Activated CD4-positive, alpha-beta T cell treated with anti-CD3 and anti-CD28 coated beads, Interleukin-2, amount 50 U/mL, for 1 hour (primary cell): ENCODE measurements at regions not wholly inside any gene's neighbourhood (a gene's known extent, or its start where the extent isn't known, plus 50 kb on each side); places are given as distances from the start of the nearest gene placed in this dataset.
"Not testable (repeated sequence)": the region's sequence is repeated elsewhere in the genome, so short reads cannot be mapped to it uniquely, and the experiment has no call there.

Experiments
- DNase-seq: peaks from one replicate; pipeline ENCODE4 v3.0.0-alpha.2; 2020

DNA sequence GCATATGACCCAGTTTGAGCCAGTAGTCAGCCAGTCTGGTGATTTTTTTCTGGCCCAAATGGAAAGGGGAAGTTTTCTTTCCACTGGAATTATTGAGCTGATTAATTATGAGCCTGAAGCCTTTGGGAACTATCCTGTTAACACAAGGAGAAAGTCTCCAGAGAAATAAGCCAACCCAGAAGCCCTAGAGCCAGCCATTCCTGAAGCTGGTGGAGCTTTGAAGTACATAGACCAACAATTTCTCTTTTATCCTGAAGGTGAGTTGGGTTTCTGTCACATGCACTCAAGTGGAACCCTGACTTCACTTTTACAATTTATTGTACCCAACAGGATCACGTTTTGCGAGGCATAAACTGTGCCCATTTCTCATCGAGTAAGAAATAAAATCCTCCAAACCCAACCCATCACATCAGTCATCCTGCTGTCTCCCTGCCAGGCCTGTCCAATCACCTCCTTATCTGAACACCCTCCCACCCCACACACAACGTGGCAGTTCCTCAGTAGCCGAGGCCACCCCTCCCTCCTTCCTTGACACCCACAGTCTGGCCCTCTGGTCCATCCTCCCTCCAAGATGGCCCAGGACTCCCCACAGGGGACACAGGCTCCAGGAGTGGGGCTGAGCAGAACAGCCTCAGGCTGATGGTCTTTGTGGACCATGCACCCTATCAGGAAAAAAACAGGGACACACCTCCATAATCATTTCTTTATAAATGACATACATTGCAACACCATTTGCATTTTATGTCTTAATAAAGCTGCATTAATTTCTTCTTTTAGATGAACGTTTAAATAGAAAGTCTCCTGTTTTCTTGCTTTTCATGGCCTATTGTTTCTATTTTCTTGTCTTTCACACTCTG, 55.7 kb upstream of the GATA2 start:
- no peak for DNase-seq

DNA sequence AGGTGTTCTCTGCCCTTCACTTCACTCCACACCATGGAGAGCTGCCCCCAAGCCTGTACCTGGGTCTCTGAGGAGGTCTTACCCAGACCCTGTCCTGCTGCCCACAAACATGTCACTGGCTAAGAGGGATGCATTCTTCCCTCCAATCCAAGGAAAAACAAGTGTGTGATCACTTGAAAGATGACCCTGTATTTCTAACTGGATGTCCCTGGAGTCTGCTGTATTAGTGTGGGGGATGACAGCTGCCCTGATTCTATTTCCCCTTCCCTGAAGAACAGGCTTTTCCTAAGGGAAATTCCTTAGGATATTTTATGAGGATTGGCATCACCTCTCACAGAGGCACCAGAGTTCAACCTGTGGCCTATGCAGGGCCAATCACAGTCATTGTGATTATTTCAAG, 55.0 kb upstream of the GATA2 start:
- no peak for DNase-seq

DNA sequence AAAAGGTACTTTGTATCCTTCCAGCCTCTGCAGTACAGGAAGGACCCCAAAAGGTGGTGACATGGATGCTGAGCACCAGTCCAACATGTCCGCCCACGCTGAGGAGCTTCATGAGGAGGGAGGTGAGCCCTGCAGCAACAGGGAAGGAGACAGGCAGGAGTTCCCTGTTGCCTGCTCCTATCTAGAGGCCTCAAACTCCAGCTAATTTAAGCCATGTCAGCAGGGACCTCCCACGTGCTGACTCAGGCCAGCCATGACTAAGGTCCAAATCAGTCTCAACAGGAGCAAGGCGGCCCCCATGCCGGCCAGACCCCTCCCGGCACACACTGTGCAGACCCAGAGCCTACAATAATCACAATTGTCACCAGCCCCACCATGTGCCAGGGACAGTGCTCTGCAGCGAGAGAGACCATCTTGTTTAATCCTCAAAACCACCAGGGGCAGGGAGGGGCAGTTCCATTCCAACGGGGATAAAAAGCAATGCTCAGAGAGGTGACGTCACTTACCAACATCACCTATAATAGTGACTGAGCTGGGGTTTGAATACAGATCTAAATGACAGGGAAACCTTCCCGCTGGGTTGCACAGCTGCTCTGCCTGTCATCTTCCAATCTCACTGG, 54.5 kb upstream of the GATA2 start:
- no peak for DNase-seq

DNA sequence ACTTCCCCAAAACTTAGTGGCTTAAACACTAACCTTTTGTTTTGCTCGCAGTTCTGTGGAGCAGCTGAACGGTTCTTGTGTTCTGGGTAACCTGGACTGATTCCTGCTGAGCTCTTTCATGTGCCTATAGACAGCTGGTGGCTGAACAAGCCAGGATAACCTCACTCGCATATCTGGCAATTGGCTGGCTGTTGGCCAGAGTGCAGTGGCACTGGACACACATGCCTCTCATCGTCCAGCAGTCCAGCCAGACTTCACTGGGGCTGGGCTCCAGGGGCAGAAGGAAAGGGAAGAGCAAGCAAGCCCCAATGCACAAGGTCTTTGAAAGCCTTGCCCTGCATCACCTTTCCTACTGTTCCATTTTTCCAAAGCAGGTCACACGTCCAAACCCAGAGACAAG, 53.6 kb upstream of the GATA2 start:
- DNase-seq: no peak

DNA sequence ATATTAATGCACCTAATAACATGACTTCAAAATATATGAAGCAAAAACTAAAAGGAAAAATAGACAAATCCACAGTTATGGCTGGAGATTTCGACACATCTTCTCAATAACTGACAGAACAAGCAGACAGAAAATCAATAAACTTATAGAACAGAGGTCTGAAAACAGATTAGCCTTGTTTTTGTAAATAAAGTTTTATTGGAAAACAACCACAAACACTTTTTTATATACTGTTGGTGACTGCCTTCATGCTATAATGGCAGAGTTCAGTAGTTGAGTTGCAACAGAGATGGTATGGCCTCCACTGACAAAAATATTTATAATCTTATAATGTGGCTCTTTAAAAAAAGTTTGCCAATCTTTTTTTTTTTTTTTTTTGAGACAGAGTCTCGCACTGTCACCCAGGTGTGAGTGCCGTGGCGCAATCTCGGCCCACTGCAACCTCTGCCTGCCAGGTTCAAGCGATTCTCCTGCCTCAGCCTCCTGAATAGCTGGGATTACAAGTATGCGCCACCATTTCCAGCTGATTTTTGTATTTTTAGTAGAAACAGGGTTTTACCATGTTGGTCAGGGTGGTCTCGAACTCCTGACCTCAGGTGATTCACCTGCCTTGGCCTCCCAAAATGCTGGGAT, 52.2 kb upstream of the GATA2 start:
- no peak for DNase-seq

DNA sequence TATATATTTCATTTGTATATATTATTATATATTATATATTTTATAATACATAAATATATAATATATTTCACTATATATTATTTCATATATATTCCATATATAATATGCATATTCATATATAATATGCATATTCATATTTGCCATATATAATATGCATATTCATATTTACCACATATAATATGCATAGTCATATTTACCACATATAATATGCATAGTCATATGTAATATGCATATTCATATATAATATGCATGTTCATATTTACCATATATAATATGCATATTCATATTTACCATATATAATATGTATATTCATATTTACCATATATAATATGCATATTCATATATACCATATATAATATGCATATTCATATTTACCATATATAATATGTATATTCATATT, 51.2 kb upstream of the GATA2 start:
- no peak for DNase-seq

DNA sequence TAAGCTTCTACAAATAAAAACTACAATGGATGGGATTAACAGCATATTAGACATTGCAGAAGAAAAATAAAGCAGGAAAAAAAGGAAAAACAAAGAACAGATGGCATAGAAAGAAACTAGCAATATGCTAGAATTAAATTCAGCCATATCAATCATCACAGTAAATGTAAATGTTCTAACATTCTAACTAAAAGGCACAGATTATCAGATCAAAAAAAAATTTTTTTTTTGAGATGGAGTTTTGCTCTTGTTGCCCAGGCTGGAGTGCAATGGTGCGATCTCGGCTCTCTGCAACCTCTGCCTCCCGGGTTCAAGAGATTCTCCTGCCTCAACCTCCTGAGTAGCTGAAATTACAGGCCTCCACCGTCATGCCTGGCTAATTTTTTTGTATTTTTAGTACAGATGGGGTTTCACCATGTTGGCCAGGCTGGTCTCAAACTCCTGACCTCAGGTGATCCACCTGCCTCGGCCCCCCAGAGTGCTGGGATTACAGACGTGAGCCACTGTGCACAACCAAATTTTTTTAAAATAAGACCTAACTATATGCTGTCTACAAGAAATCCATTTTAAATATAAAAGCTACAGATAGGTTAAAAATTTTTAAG, 50.7 kb upstream of the GATA2 start:
- not testable (repeated sequence) for DNase-seq
